ENCODE measurements at regions not wholly inside any gene's neighbourhood (a gene's known extent, or its start where the extent isn't known, plus 50 kb on each side); places are given as distances from the start of the nearest gene placed in this dataset.

DNA sequence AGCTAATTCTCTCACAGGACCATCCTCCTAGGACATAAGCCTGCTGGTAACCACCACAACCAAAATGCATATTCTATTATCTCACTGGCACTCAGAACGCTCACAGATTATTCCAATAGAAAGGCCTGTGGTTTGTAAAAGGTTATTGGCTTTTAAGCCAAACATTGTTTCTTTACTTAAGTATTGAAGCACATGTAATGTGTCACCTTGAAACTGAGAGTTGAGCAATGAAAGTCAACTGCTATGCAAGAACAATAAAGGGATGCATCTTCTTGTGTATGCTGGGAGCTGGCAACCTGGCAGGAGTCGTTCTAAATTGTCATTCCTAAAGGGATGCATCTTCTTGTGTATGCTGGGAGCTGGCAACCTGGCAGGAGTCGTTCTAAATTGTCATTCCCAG, 298.6 kb upstream of the DNAJC19 start:
- CTCF ChIA-PET: no interaction called here
- POLR2A ChIA-PET: no interaction called here
- no peak overlapping the region for H3K27ac ChIP-seq (ENCODE audit: extremely low read depth, low read depth, low read length)
- TF ChIP-seq ZNF792 (tag by site-specific recombination; IDR thresholded peaks at IDR 0.05): no peak
- TF ChIP-seq, protein P1, sequence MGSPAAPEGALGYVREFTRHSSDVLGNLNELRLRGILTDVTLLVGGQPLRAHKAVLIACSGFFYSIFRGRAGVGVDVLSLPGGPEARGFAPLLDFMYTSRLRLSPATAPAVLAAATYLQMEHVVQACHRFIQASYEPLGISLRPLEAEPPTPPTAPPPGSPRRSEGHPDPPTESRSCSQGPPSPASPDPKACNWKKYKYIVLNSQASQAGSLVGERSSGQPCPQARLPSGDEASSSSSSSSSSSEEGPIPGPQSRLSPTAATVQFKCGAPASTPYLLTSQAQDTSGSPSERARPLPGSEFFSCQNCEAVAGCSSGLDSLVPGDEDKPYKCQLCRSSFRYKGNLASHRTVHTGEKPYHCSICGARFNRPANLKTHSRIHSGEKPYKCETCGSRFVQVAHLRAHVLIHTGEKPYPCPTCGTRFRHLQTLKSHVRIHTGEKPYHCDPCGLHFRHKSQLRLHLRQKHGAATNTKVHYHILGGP (tag by site-specific recombination; IDR thresholded peaks at IDR 0.05): no peak
- TF ChIP-seq, protein P2, sequence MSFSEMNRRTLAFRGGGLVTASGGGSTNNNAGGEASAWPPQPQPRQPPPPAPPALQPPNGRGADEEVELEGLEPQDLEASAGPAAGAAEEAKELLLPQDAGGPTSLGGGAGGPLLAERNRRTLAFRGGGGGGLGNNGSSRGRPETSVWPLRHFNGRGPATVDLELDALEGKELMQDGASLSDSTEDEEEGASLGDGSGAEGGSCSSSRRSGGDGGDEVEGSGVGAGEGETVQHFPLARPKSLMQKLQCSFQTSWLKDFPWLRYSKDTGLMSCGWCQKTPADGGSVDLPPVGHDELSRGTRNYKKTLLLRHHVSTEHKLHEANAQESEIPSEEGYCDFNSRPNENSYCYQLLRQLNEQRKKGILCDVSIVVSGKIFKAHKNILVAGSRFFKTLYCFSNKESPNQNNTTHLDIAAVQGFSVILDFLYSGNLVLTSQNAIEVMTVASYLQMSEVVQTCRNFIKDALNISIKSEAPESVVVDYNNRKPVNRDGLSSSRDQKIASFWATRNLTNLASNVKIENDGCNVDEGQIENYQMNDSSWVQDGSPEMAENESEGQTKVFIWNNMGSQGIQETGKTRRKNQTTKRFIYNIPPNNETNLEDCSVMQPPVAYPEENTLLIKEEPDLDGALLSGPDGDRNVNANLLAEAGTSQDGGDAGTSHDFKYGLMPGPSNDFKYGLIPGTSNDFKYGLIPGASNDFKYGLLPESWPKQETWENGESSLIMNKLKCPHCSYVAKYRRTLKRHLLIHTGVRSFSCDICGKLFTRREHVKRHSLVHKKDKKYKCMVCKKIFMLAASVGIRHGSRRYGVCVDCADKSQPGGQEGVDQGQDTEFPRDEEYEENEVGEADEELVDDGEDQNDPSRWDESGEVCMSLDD (tag by site-specific recombination; IDR thresholded peaks at IDR 0.05): no peak
- TF ChIP-seq BCL11B (tag by site-specific recombination; IDR thresholded peaks at IDR 0.05; ENCODE audit: low read depth): no peak
- TF ChIP-seq ZNF292 (tag by site-specific recombination; IDR thresholded peaks at IDR 0.05; ENCODE audit: borderline replicate concordance, low read depth): no peak
- TF ChIP-seq, protein P3, sequence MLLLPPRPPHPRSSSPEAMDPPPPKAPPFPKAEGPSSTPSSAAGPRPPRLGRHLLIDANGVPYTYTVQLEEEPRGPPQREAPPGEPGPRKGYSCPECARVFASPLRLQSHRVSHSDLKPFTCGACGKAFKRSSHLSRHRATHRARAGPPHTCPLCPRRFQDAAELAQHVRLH (tag by site-specific recombination; IDR thresholded peaks at IDR 0.05): no peak
- no peak for TF ChIP-seq ZNF501 (tag by site-specific recombination; IDR thresholded peaks at IDR 0.05)
- TF ChIP-seq ELK4 (IDR thresholded peaks at IDR 0.05; ENCODE audit: borderline replicate concordance, low read depth, low read length): no peak
- TF ChIP-seq ZNF391 (tag by site-specific recombination; IDR thresholded peaks at IDR 0.05; ENCODE audit: borderline replicate concordance, low read depth): no peak
- TF ChIP-seq GLIS2 (tag by site-specific recombination; IDR thresholded peaks at IDR 0.05): no peak
- TF ChIP-seq ZNF747 (tag by site-specific recombination; IDR thresholded peaks at IDR 0.05): no peak
- no peak overlapping the region for H3K4me3 ChIP-seq (ENCODE audit: low read depth, low read length)
- H3K36me3 ChIP-seq (ENCODE audit: control insufficient read depth in 2 of 2, insufficient read depth in 1 of 2, low read length in 2 of 2): no peaks in the 10 kb centered on the region
- H3K4me1 ChIP-seq (ENCODE audit: control insufficient read depth, insufficient read depth, low read length): no peaks in the 10 kb centered on the region
- no peaks in the 10 kb centered on the region for H3K9me3 ChIP-seq (ENCODE audit: control insufficient read depth, insufficient read depth, low read depth, low read length)

GRCh38 chr3:181279239-181279565, 289.7 kb upstream of the DNAJC19 start:
- no peak overlapping the region for H3K27ac ChIP-seq (ENCODE audit: extremely low read depth, low read depth, low read length)
- peak; percentile 55 for TF ChIP-seq ZNF654 (tag by site-specific recombination; IDR thresholded peaks at IDR 0.05; ENCODE audit: low read depth)
- no peak for TF ChIP-seq ZNF174 (tag by site-specific recombination; IDR thresholded peaks at IDR 0.05)
- no peaks in the 10 kb centered on the region for H3K9me3 ChIP-seq (ENCODE audit: control insufficient read depth, insufficient read depth, low read depth, low read length)
- POLR2A ChIA-PET: no interaction called here
- H3K36me3 ChIP-seq (ENCODE audit: control insufficient read depth in 2 of 2, insufficient read depth in 1 of 2, low read length in 2 of 2): no peaks in the 10 kb centered on the region
- H3K4me3 ChIP-seq (ENCODE audit: low read depth, low read length): no peak overlapping the region
- CTCF ChIA-PET: interaction anchor here (0.6 to 3.5 kb wide), 15 partner anchors 16 to 1394 kb away, joined by 3 to 28 read pairs (median 4); partner anchors contain the start of gene FXR1
- no peaks in the 10 kb centered on the region for H3K4me1 ChIP-seq (ENCODE audit: control insufficient read depth, insufficient read depth, low read length)

DNA sequence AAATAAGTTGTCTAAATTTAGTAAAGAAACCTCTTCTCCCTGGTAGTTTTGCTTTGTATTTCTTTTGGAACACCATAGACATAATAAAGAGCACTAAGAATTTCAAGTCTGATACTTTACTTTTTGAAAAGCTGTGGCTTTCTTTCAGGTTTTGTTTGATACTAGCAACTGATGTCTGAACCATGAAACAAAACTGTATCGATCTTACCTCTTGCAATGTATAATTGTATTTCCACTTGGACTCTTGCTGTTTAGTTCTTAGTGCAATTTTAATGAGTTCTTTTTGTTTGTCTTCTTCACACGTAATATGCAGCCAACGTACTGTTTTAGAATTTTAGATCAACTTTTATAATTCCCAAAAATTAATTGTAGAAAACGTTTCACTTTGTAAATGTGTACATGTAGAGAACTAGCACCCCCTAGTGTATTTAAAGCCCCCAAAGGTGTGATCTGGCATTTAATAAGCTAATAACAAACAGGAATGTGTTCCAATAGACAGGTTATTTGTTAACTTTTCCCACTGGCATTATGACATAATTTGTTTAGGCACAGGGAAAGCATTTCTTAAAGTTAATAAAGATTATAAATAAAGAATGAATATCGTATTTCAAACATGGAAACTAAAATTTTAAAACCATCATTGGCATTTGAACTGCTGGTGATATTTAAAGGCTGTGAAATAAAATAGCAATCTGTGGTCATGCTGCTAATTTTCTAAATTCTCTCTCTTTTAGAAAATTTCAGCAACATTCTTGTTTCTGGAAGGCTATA, 289.1 kb upstream of the DNAJC19 start:
- Histone ChIP-seq H3K27ac (ENCODE audit: extremely low read depth, low read depth, low read length) (no peak overlapping the region), H3K4me1 (ENCODE audit: control insufficient read depth, insufficient read depth, low read length) (no peaks in the 10 kb centered on the region), H3K9me3 (ENCODE audit: control insufficient read depth, insufficient read depth, low read depth, low read length) (no peaks in the 10 kb centered on the region), H3K36me3 (ENCODE audit: control insufficient read depth in 2 of 2, insufficient read depth in 1 of 2, low read length in 2 of 2) (no peaks in the 10 kb centered on the region), H3K4me3 (ENCODE audit: low read depth, low read length) (no peak overlapping the region)
- ChIA-PET POLR2A (no interaction called here), CTCF (interaction anchor here (0.5 to 3.5 kb wide), 16 partner anchors 16 to 1394 kb away, joined by 3 to 28 read pairs (median 4); partner anchors contain the start of gene FXR1)
- TF ChIP-seq ZNF654 (tag by site-specific recombination; IDR thresholded peaks at IDR 0.05; ENCODE audit: low read depth) (peak; percentile 39), ZFP41 (tag by site-specific recombination; IDR thresholded peaks at IDR 0.05; ENCODE audit: borderline replicate concordance) (no peak)

Measured in HEK293 (cell line).